ENCODE measurements at regions not wholly inside any gene's neighbourhood (a gene's known extent, or its start where the extent isn't known, plus 50 kb on each side); places are given as distances from the start of the nearest gene placed in this dataset.

DNA sequence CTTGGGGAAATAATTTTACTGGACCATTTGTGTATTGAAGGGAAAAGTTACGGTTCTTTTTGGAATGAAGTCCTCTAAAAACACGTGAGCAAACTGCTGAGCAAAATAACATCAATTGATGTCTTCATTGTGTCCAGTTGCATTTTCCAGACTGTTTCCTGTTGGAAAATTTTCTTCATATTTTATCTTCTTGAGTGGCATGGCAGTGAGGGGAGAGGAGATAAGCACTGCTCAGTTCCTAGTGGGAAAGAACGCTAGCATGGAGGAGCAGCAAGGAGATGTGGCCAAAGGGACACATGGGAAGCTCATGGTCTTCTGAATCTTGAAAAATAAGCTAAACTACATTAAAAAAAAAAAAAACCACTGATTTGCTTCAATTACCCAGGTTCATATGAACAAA, 776.0 kb downstream of the TFAP2A start:
- TF ChIP-seq, protein P1, sequence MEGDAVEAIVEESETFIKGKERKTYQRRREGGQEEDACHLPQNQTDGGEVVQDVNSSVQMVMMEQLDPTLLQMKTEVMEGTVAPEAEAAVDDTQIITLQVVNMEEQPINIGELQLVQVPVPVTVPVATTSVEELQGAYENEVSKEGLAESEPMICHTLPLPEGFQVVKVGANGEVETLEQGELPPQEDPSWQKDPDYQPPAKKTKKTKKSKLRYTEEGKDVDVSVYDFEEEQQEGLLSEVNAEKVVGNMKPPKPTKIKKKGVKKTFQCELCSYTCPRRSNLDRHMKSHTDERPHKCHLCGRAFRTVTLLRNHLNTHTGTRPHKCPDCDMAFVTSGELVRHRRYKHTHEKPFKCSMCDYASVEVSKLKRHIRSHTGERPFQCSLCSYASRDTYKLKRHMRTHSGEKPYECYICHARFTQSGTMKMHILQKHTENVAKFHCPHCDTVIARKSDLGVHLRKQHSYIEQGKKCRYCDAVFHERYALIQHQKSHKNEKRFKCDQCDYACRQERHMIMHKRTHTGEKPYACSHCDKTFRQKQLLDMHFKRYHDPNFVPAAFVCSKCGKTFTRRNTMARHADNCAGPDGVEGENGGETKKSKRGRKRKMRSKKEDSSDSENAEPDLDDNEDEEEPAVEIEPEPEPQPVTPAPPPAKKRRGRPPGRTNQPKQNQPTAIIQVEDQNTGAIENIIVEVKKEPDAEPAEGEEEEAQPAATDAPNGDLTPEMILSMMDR (IDR thresholded peaks at IDR 0.05): no peak
- Histone ChIP-seq H3K9me3 (no peaks in the 10 kb centered on the region), H3K36me3 (ENCODE audit: low read depth) (no peaks in the 10 kb centered on the region), H3K4me1 (ENCODE audit: low read depth) (no peaks in the 10 kb centered on the region), H3K4me3 (no peak overlapping the region)
- DNase-seq: no peak
- intact Hi-C loops (cut with DNase I, micrococcal nuclease): no loop called here
- no peak for ATAC-seq

DNA sequence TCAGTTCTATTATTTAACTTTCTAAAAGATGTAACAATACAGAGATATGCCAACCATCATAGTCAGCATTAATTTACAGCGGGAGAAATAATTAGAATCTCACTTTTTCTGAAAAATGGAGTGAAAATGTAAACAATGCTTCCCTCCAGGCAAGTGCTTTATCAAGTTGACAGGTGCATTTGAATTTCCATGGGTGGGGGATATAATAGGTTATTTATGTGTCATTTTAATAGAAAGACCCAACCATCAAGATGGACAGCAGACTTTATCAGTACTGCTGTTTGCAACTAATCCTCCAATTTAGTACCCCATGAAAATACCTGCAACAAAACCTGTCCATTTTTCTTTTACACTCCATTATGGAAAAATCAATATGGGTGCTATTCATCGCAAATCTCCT, 780.1 kb downstream of the TFAP2A start:
- peaks cover 3% of the 10 kb centered on the region for H3K9me3 ChIP-seq
- no peaks in the 10 kb centered on the region for H3K4me1 ChIP-seq (ENCODE audit: low read depth)
- ATAC-seq (no peak), DNase-seq (no peak)
- no peak overlapping the region for H3K4me3 ChIP-seq
- intact Hi-C loops (cut with DNase I, micrococcal nuclease): no loop called here
- H3K36me3 ChIP-seq (ENCODE audit: low read depth): no peaks in the 10 kb centered on the region
- TF ChIP-seq, protein P1 (IDR thresholded peaks at IDR 0.05): no peak

DNA sequence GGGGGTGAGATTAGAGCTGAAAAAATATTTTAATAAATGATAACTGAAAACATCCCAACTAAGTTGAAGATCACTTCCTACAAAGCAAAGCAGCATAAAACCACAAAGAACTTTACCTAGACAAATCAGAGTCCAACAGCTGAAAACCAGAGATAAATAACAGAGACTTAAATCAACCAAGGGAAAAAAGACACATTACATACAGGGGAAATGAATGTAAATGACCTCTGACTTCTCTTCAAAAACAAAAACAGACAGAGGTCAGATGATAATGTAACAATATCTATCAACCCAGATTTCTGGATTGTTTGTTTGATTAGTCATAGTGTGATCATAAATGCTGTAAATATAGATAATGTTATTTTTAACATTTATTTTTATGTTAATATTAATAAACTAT, 782.8 kb downstream of the TFAP2A start:
- no peak for DNase-seq
- H3K9me3 ChIP-seq: peaks cover 3% of the 10 kb centered on the region
- no peaks in the 10 kb centered on the region for H3K36me3 ChIP-seq (ENCODE audit: low read depth)
- no peak for ATAC-seq
- intact Hi-C loops (cut with DNase I, micrococcal nuclease): no loop called here
- H3K4me3 ChIP-seq: no peak overlapping the region
- TF ChIP-seq, protein P1 (IDR thresholded peaks at IDR 0.05): no peak
- H3K4me1 ChIP-seq (ENCODE audit: low read depth): no peaks in the 10 kb centered on the region

DNA sequence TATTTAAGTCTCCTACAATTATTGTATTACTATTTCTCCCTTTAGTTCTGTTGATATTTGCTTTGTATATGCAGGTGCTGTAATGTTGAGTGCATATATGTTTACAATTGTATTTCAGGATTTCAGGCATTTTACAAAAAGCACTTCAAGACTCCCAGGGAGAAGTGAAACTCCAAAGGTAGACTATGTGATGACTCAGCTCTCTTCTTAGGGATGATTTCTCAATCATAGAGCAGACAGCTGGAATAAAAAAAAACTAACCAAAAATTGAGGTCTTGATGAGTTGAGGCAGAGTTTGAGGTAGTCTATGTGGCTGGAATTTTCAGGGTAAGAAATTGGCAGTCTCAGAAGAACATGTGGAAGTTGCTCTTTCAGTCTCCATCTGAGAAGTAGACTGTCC, 786.1 kb downstream of the TFAP2A start:
- Histone ChIP-seq H3K36me3 (ENCODE audit: low read depth) (no peaks in the 10 kb centered on the region), H3K9me3 (peaks cover 7% of the 10 kb centered on the region), H3K4me1 (ENCODE audit: low read depth) (no peaks in the 10 kb centered on the region), H3K4me3 (no peak overlapping the region)
- TF ChIP-seq, protein P1 (IDR thresholded peaks at IDR 0.05): no peak
- intact Hi-C loops (cut with DNase I, micrococcal nuclease): no loop called here
- DNase-seq (no peak), ATAC-seq (no peak)

DNA sequence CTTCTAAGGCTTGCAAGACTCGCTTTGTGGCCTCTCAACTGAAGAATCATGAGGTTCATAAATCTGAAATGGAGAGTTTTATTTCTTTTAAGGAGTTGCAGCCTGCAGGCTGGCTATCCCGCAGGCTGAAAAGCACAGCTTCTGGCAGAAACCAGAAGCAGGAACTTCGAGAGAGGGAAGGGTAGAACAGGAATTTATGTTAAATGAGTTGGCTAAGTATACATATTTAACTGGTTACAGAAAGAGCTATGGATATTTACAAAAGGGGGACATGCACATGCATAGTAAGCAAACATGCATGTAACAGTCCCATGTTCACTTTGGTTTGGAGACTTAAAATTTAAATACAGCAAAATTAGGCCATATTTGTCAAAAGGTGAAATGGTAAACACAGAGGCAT, 787.0 kb downstream of the TFAP2A start:
- intact Hi-C loops (cut with DNase I, micrococcal nuclease): no loop called here
- TF ChIP-seq, protein P1 (IDR thresholded peaks at IDR 0.05): no peak

DNA sequence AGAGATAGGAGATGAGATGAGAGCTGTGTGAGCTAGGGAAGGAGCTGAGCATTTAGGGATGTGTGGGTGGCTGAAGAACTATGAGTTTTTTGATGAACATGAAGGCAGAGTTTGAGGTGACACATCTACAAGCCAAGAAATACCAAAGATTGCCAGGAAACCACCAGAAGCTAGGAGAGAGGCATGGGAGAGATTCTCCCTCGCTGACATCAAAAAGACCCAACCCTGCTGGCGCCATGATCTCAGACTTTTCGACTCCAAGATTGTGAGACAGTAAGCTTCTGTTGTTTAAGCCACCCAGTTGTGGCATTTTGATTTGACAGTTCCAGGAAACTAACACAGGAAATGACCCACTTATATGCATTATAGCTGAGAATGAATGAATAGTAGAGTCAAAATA, 790.9 kb downstream of the TFAP2A start:
- ATAC-seq (no peak), DNase-seq (no peak)
- H3K4me1 ChIP-seq (ENCODE audit: low read depth): no peaks in the 10 kb centered on the region
- no peak overlapping the region for H3K4me3 ChIP-seq
- peaks cover 4% of the 10 kb centered on the region for H3K9me3 ChIP-seq
- intact Hi-C loops (cut with DNase I, micrococcal nuclease): no loop called here
- TF ChIP-seq, protein P1 (IDR thresholded peaks at IDR 0.05): no peak
- no peaks in the 10 kb centered on the region for H3K36me3 ChIP-seq (ENCODE audit: low read depth)

More for the DNA sequence above, 787.0 kb downstream of the TFAP2A start:
- Histone ChIP-seq H3K4me3 (no peak overlapping the region), H3K4me1 (ENCODE audit: low read depth) (no peaks in the 10 kb centered on the region), H3K9me3 (peaks cover 7% of the 10 kb centered on the region), H3K36me3 (ENCODE audit: low read depth) (no peaks in the 10 kb centered on the region)
- ATAC-seq (no peak), DNase-seq (no peak)
